BJ (cell line): ENCODE measurements at regions not wholly inside any gene's neighbourhood (a gene's known extent, or its start where the extent isn't known, plus 50 kb on each side); places are given as distances from the start of the nearest gene placed in this dataset.

Experiments used
- CTCF ChIA-PET: fragments of 350-600 bp; formaldehyde crosslinking; extraction: SDS; loops from one replicate; lab custom pipeline; 2021; ENCODE audit warnings: antibody characterized with exemption, inconsistent platforms; lab: Yijun Ruan, JAX
- POLR2A ChIA-PET: fragments of 300-600 bp; sonication (Branson Sonifier 250); formaldehyde crosslinking; extraction: SDS; loops from one replicate; lab custom pipeline; 2021; ENCODE audit warnings: antibody characterized with exemption; lab: Charles Lee
- DNase-seq: peaks from one replicate; pipeline ENCODE4 v3.0.0-alpha.2; 2011; ENCODE audit warnings: low read depth
- H3K27me3 ChIP-seq: 2 replicates; pipeline ENCODE4 v1.6.0; 2011; ENCODE audit warnings: low read length; ENCODE audit not compliant: control insufficient read depth, insufficient read depth
- H3K36me3 ChIP-seq: 2 replicates; pipeline ENCODE4 v1.5.1; 2011; ENCODE audit warnings: low read length; ENCODE audit not compliant: control insufficient read depth, insufficient read depth
- H3K4me3 ChIP-seq: 2 replicates; pipeline ENCODE4 v1.5.1; 2011; ENCODE audit warnings: low read depth, mild to moderate bottlenecking, control low read depth, low read length
- CTCF ChIP-seq: IDR thresholded peaks from 2 replicates; pipeline ENCODE4 v1.5.1; 2011; ENCODE audit warnings: low read depth, mild to moderate bottlenecking, control low read depth, inconsistent platforms, low read length, moderate library complexity; ENCODE audit not compliant: insufficient read depth

DNA sequence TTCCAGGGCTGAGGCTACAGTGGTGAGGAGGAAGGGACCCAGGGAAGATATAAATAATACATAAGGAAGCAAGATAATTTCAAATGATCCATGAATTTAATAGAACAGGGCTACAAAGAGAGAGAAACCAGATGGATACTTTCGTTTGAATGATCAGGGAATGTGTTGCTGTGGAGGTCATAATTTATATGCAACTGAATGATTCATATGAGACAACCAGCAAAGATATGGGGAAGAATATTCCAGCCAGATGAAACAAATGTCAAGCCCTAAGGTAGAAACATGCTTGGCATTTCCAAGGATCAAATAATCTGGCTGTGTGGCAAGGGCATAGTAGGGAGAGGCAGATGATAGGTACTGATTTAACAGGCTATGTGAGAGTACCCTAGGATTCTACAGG lies 84.8 kb upstream of the ZC3H11B start:
- Histone ChIP-seq H3K27me3 (no peaks in the 10 kb centered on the region), H3K36me3 (no peaks in the 10 kb centered on the region), H3K4me3 (no peak overlapping the region)
- ChIA-PET POLR2A (no interaction called here), CTCF (no interaction called here)
- no peak for TF ChIP-seq CTCF
- DNase-seq: no peak

GRCh38 chr1:219692981-219693380 lies 80.1 kb upstream of the ZC3H11B start:
- ChIA-PET CTCF (no interaction called here), POLR2A (no interaction called here)
- no peak overlapping the region for H3K4me3 ChIP-seq
- no peaks in the 10 kb centered on the region for H3K36me3 ChIP-seq
- TF ChIP-seq CTCF: no peak
- no peak for DNase-seq
- no peaks in the 10 kb centered on the region for H3K27me3 ChIP-seq

DNA sequence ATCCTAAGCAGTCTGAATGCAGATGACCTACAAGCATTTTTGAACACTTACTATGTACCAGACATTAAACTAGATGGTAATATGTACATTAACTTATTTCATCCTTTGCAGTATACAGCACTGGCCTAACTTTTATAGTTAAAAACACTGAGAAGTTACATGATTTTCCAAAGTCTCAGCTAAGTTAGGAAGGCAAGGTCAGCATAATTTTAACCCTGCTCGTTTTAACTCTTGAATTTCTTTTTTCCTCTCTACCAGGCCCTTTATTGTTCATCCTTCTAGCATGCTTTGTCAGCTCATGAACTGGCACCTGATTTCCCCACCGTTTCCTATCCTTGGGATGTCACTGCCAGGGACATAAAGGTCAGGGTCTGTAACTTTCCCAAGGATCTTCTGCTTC lies 76.9 kb upstream of the ZC3H11B start:
- CTCF ChIA-PET: no interaction called here
- Histone ChIP-seq H3K36me3 (no peaks in the 10 kb centered on the region), H3K27me3 (no peaks in the 10 kb centered on the region), H3K4me3 (no peak overlapping the region)
- no peak for DNase-seq
- no peak for TF ChIP-seq CTCF
- POLR2A ChIA-PET: no interaction called here

DNA sequence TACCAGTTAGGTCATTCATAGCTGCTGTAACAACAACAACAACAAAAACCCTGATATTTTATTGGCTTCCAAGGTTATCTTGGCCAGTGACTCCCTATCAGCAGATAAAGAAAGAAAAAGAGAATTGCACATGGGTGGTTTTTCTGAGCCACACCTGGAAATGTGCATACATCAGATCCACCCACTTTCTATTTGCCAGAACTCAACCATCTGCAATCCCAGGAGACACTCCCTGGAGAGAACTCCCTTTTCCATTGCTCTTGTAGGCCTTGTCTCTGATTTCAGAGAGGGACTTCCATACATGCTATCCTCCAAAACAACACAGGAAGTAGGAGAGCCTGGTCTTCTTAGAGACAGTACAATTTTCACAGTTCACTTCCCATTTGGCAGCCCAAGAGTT lies 74.9 kb upstream of the ZC3H11B start:
- DNase-seq: no peak
- CTCF ChIA-PET: no interaction called here

DNA sequence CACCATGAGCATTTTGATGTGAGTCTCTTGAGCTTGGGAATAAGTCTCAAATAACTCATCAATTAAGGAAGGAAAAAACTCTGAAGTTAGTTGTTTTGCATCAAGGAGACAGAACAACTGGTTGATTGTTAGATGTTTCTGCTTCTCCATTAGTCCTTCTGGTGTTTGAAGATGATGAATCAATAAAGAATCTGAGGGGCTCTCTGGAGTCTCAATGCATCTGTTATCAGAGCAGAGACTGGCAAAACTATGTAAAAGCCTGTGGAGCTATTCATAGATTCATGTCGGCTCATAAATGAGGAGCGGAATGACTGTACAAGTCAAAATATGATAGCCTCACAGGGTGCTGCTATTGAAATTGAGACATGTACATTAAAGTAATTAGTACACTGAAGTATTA lies 73.3 kb upstream of the ZC3H11B start:
- ChIA-PET CTCF (no interaction called here), POLR2A (no interaction called here)
- H3K36me3 ChIP-seq: no peaks in the 10 kb centered on the region
- H3K4me3 ChIP-seq: no peak overlapping the region
- no peaks in the 10 kb centered on the region for H3K27me3 ChIP-seq
- no peak for DNase-seq
- TF ChIP-seq CTCF: no peak

More for the DNA sequence above, 74.9 kb upstream of the ZC3H11B start:
- Histone ChIP-seq H3K4me3 (no peak overlapping the region), H3K27me3 (no peaks in the 10 kb centered on the region), H3K36me3 (no peaks in the 10 kb centered on the region)
- POLR2A ChIA-PET: no interaction called here
- no peak for TF ChIP-seq CTCF
